ENCODE measurements at regions not wholly inside any gene's neighbourhood (a gene's known extent, or its start where the extent isn't known, plus 50 kb on each side); places are given as distances from the start of the nearest gene placed in this dataset.

DNA sequence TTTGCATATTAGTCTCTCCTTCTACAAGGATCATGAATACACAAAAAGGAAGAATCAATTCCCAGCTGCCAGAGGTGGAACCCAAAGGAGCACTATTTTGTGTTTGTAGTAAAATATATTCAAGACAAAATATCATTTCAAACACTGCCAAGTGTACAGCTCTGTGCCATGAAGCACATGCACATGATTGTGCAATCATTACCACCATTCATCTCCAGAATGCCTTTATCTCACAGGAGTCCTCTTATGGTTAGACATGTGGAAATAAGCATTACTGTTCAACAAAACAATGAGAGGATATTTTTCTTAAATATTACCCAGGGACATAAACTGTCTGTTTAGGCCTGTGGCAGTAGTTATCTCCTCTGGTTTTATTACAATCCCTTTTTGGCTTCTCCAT, 151.4 kb upstream of the PPP1R3A start:
- TF ChIP-seq, protein P1, sequence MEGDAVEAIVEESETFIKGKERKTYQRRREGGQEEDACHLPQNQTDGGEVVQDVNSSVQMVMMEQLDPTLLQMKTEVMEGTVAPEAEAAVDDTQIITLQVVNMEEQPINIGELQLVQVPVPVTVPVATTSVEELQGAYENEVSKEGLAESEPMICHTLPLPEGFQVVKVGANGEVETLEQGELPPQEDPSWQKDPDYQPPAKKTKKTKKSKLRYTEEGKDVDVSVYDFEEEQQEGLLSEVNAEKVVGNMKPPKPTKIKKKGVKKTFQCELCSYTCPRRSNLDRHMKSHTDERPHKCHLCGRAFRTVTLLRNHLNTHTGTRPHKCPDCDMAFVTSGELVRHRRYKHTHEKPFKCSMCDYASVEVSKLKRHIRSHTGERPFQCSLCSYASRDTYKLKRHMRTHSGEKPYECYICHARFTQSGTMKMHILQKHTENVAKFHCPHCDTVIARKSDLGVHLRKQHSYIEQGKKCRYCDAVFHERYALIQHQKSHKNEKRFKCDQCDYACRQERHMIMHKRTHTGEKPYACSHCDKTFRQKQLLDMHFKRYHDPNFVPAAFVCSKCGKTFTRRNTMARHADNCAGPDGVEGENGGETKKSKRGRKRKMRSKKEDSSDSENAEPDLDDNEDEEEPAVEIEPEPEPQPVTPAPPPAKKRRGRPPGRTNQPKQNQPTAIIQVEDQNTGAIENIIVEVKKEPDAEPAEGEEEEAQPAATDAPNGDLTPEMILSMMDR (IDR thresholded peaks at IDR 0.05; ENCODE audit: low read depth, low read length): no peak
- DNase-seq (ENCODE audit: extremely low read depth, low read depth): no peak

DNA sequence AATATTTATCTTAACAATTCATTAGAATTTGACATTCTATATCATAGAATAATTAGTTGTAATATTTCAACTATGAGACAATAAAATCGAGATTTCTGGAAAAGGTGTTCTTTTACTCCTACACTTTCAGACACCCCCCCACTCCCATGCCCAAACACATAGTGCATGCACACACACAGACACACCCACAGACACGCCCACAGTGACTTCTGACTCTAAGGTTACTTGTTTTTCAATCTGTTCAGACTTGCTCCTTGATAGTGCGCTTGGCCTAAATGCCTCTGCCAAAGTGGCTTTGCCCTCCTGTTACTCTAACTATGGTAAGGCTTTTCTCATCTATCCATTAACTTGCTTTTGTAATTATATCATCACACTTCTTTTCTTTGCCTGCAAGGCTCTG, 144.0 kb upstream of the PPP1R3A start:
- DNase-seq (ENCODE audit: extremely low read depth, low read depth): no peak
- TF ChIP-seq, protein P1 (IDR thresholded peaks at IDR 0.05; ENCODE audit: low read depth, low read length): no peak

DNA sequence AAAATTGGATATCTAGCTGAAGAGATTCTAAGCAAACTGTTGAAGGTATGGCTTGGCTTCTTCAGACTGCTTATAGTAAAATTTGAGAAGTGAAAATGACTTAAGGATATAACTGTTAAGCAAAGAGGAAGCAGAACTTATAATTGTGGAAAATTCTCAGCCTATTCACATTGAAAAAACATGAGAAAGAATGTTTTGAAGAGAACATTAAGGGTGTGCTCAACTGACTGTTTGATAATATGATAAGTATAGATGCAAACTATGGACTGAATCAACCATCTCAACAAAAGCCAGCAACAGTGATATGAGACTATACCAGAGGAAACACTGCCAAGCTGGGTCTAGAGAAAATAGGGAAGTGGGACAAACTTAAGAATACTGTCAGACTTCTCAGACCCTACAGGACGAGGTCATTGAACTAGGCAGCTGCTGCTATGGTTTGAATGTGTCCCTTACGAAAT, 133.1 kb upstream of the PPP1R3A start:
- DNase-seq (ENCODE audit: extremely low read depth, low read depth): no peak
- TF ChIP-seq, protein P1 (IDR thresholded peaks at IDR 0.05; ENCODE audit: low read depth, low read length): no peak

GRCh38 chr7:114050571-114050970, 131.8 kb upstream of the PPP1R3A start:
- DNase-seq (ENCODE audit: extremely low read depth, low read depth): no peak
- TF ChIP-seq, protein P1 (IDR thresholded peaks at IDR 0.05; ENCODE audit: low read depth, low read length): no peak

DNA sequence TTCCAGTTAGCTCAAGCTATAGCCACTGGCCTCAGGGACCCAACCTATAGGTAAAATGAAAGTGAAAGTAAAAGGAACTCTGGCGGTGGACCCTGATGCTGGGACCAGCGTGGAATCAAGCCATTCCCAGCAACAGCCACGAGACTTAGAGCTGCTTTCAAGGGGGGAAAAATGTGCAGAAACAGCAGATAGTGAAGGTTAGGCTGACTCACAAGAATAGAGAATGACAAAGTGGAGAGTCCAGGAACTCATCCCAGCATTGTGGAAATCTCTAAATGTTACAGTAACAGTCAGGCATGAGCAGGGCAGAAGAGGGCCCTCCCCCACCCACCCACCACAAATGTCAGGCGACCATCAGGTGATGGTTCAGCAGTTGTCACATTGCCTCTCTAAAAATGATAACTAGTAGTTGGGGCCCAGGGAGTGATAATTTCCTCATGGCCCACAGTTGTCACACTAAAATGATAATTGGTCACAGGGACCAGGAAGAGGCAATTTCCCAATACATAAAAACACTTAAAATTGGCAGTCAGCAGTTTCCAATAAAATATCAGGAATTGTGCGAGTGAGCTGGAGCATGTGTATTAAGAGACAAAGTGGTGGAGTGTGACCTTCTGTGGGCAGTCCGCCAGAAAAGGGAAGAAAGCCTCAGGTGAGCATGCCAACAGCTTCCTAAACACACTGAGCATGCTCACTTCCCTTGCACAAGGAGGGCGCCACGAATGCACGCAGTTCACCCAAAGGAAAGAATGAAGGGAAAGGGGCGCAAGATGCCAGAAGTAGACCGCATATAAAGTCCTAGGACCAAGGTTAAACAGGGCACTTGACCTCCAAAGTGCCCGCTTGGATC, 129.8 kb upstream of the PPP1R3A start:
- no peak for DNase-seq (ENCODE audit: extremely low read depth, low read depth)
- TF ChIP-seq, protein P1 (IDR thresholded peaks at IDR 0.05; ENCODE audit: low read depth, low read length): no peak

DNA sequence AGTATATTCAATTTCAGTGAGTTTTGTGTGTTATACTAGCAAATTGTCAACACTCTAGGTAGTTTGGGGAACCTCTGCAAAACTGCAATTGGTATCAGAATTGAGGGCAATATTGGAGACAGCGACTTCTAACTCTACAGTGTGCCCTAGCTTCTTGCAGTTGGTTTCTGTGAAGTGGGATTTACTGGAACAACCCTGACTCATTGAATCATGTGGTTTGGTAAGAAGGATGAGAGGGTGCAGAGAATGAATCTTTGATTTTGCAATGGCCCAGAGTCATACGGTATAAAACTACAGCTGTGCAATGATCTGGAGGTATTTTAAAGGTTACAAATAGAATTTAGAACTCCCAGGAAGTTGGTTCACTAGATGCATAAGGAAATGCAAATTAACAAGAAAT, 129.1 kb upstream of the PPP1R3A start:
- no peak for DNase-seq (ENCODE audit: extremely low read depth, low read depth)
- TF ChIP-seq, protein P1 (IDR thresholded peaks at IDR 0.05; ENCODE audit: low read depth, low read length): no peak

GRCh38 chr7:114033475-114033874, 114.7 kb upstream of the PPP1R3A start:
- no peak for DNase-seq (ENCODE audit: extremely low read depth, low read depth)
- TF ChIP-seq, protein P1 (IDR thresholded peaks at IDR 0.05; ENCODE audit: low read depth, low read length): no peak
